Non-pigmented ciliary epithelial cell (primary cell): ENCODE measurements at regions not wholly inside any gene's neighbourhood (a gene's known extent, or its start where the extent isn't known, plus 50 kb on each side); places are given as distances from the start of the nearest gene placed in this dataset.
"Not testable (repeated sequence)": the region's sequence is repeated elsewhere in the genome, so short reads cannot be mapped to it uniquely, and the experiment has no call there.

Experiments used
- DNase-seq: peaks from one replicate; pipeline ENCODE4 v3.0.0-alpha.2; 2010; ENCODE audit warnings: low read depth

- no peak for DNase-seq
Observed at GRCh38 chr6:3921663-3922062, 72.5 kb downstream of the FAM50B start.

GRCh38 chr6:3922619-3923018 is 73.4 kb downstream of the FAM50B start:
- not testable (repeated sequence) for DNase-seq

GRCh38 chr6:3925223-3926149 is 76.3 kb downstream of the FAM50B start:
- not testable (repeated sequence) for DNase-seq

- DNase-seq: no peak
Observed at GRCh38 chr6:3926150-3926482, 76.9 kb downstream of the FAM50B start.

- no peak for DNase-seq
Observed at GRCh38 chr6:3928111-3928510, 78.9 kb downstream of the FAM50B start.

GRCh38 chr6:3929281-3929798 is 80.2 kb downstream of the FAM50B start:
- no peak for DNase-seq

- no peak for DNase-seq
Observed at GRCh38 chr6:3937438-3937837, 88.3 kb downstream of the FAM50B start.

- DNase-seq: no peak
Observed at GRCh38 chr6:3938715-3939367, 89.7 kb downstream of the FAM50B start.

- no peak for DNase-seq
Observed at GRCh38 chr6:3939368-3939958, 90.3 kb downstream of the FAM50B start.

GRCh38 chr6:3939964-3940363 is 90.8 kb downstream of the FAM50B start:
- no peak for DNase-seq

GRCh38 chr6:3940703-3941102 is 91.5 kb downstream of the FAM50B start:
- DNase-seq: no peak

- DNase-seq: no peak
Observed at GRCh38 chr6:3943331-3943765, 94.2 kb downstream of the FAM50B start.

GRCh38 chr6:3944246-3944645 is 95.1 kb downstream of the FAM50B start:
- DNase-seq: no peak

GRCh38 chr6:3946778-3947177 is 97.6 kb downstream of the FAM50B start:
- DNase-seq: no peak

GRCh38 chr6:3948866-3949265 is 99.7 kb downstream of the FAM50B start:
- no peak for DNase-seq

- no peak for DNase-seq
Observed at GRCh38 chr6:3949521-3949920, 100.3 kb downstream of the FAM50B start.

GRCh38 chr6:3956054-3956453 is 106.9 kb downstream of the FAM50B start:
- no peak for DNase-seq

GRCh38 chr6:3957321-3957720 is 108.1 kb downstream of the FAM50B start:
- DNase-seq: no peak

- DNase-seq: no peak
Observed at GRCh38 chr6:3958255-3958654, 109.1 kb downstream of the FAM50B start.

- no peak for DNase-seq
Observed at GRCh38 chr6:3959385-3959784, 110.2 kb downstream of the FAM50B start.

GRCh38 chr6:3960754-3961361 is 111.7 kb downstream of the FAM50B start:
- DNase-seq: no peak

- DNase-seq: no peak
Observed at GRCh38 chr6:3961581-3962215, 112.5 kb downstream of the FAM50B start.
